Mesenteric fat pad (tissue), 1 donor: ENCODE measurements at regions not wholly inside any gene's neighbourhood (a gene's known extent, or its start where the extent isn't known, plus 50 kb on each side); places are given as distances from the start of the nearest gene placed in this dataset.
"Not testable (repeated sequence)": the region's sequence is repeated elsewhere in the genome, so short reads cannot be mapped to it uniquely, and the experiment has no call there.

Experiments used
- DNase-seq: peaks from one replicate; pipeline ENCODE4 v3.0.0-alpha.2; 2020; ENCODE audit warnings: low spot score
- donor health status: DM: yes; HTN: yes; CAD: no.

DNA sequence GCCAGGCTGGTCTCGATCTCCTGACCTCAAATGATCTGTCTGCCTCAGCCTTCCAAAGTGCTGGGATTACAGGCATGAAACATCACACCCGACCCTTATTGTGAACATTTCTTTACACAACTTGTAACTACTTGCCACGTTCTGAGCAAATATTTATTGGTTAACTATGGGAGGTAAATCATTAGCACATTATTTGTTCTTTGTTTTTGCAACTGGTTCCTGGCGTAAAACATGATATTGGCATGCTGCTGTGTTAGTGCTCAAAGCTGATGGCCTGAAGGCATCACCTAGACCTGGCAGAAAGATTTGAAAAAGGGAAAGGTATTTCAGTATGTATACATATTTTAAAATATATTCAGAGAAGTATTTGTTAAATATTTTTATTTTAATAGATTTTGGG lies 438.3 kb upstream of the PRKX start:
- DNase-seq = no peak

DNA sequence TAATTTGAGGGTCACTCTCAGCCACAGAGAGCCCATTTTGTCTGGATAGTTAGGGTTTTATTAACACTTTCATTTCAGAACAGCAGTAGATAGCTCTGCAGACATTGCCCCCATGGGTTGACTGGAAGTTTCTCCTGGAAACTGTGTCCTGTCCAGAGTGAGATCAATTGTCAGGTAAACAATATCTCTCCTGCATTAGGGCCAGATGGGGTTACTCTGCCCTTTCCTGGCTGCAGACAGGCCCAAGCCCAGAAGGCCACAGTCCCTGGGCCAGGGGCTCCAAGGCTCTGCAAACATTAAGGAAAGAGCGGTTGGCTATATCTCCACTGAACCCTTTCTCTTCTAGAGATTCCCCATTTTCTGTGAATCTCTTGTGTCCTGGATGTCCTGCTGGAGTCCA lies 436.8 kb upstream of the PRKX start:
- DNase-seq = no peak

DNA sequence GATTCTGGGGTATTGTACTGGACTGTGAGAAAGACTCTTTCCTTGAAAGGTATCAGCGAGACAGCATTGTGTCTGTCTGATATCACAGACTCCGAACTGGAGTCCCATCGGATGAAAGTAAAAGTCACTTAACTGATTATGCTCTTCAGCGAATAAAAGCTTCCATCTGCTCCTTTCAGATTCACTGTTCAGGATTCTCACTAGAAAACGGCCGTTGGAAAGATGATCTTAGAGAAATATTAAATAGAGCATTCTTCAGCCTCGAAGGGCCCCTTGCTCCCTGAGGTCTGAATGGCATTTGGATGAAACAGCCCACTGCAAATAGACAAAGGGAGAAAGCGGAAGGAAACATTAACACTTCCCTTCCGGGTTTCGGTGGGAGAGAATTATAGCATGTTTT lies 416.2 kb upstream of the PRKX start:
- DNase-seq = no peak

DNA sequence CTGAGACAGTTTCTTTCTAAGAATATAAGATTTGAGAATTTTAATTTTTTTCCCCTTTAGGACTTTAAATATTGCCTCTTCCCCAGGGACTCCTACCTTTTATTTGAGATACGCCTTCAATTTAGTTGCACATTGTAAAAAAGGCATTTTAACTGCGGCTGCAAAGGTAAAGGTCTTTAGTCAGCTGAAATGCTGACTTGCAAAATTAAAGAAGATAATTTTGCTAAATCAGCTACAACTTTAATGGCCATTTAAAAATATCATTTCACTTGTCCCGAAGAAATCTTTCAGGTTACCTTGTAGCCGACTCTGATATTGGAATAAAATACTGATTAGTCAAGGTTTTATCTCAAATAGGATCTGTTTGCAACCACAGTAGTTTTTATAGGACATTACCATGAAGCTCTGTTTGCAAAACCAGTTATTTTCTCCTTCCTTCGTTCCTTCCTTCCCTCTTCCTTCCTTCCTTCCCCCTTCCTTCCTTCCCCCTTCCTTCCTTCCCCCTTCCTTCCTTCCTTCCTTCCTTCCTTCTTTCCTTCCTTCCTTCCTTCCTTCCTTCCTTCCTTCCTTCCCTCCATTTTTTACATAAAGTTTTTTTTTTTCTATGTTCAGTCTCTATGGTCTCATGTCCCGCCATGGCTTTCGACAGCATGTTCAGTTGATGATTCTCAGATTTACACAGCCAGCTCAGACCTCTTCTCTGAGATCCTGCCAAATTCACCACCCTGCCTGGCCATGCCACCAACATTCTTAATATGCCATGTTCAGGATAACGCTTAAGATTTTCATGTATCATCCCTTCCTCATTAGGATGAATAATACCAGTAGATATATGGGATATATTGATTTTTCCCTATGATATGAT lies 405.4 kb upstream of the PRKX start:
- no peak for DNase-seq

DNA sequence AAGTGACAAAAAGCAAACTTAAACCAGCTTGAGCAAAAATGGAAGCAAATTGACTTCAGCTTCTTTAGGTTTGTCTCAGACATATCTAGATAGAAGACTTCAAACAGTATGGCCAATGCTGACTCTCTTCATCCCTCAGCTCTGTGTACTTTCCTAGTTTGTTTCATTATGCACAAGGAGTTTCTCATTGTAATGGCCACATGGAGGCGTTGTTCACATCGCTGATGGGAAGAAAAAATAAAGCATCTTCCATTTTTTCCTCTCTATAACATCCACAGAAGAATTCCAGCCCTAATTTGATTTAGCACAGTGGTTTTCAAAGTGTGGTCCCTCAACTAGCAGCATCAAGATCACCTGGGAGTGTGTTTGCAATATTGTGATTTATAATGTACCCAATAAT lies 397.5 kb upstream of the PRKX start:
- DNase-seq = no peak

DNA sequence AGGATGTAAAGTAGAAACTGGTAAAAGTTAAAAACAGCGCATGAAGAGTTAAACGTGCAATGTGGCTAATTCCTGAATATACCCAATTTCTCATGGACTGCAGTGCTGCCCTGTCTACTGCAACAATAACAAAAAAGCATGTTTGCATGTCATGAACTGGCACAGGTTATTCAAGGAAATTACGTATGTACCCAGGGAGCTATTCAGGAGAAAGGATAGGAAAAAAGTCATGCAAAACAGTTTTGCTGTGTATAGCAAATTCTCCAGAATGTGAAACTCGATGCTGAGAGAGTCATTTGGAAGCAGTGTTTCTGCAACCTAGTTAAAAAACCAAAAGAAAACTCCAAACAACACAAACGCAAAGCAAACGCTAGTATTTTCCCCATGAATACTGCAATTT lies 381.5 kb upstream of the PRKX start:
- DNase-seq = no peak

DNA sequence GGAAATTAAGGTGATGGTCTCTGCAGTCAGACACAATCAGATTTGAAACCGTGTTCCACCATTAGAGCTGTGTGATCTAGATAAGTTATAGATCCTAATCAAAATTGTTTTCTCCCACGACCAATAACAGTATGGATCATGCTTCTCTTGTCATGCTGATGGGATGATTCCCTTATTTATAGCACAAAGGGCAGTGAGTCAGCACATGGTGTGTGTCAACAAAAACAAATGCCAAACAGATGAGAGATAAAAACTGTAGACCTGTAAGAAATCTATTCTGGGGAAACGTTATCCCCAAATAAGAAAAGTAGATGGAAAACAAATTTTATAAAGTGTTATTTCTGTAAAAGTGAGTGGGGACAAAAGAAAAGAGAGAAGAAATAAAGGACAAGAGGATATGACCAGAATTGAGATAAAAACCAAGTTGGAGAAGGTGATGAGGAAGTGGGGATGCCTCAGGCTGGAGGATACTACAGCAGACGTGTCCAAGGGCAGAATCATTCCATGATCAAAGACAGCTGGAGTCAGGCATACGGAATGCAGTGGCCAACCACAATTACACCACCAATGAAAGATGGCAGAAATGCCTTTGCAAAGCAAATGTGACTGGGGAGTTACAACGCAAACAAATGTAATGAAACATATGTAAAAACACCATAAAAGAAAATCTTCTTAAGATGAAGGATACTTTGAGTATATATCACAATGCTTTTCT lies 377.8 kb upstream of the PRKX start:
- no peak for DNase-seq

DNA sequence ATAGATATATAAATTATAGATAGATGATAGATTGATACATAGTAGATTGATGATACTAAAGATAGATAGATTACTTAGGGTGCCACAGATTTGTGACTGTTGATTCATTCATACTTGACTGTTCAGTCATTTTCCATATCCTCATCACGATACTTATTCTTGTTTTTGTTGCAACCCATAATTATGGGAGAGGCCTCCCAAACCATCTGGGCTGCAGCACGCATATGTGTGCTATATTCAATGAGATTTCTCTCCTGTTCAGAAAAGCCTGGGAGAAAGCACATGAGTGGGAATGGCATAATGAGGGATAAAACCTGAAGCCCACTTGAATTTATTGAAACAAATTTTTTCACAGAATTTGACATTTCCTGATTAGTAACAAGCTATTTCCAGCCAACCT lies 346.4 kb upstream of the PRKX start:
- no peak for DNase-seq

DNA sequence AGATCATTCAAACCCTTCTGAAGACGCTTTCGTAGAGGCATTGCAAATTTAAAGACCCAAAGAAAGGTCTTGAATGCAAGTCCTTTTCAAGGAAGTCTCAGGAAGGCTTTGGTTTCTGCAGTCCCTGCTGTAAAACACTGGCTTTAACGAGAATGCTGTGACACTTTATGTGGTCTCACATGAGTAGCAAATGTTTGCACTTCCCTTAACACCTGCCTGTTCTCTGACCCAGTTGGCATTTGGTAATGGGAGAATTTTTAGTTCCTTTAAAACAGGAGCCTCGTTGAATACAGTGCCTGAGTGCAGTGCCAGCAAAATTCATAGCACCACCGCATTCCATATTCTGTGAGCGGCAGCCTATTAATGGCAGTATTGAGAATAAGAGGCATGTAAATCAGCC lies 330.5 kb upstream of the PRKX start:
- no peak for DNase-seq

DNA sequence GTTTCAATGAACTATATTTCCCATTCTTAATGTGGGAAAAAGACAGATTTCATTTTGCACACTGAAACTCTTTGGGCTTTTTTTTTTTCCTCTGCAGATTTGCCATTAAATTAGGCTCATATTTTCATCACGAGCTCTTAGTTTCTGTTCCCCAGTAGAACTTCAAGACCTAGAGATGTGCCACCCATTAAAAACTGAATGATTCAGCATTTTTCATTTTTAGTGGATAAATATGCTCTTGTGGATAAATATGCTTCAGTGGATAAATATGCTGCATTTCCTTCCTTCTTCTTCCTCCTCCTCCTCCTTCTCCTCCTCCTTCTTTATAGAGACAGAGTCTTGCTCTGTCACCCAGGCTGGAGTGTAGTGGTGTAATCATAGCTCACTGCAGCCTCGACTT lies 322.4 kb upstream of the PRKX start:
- no peak for DNase-seq

DNA sequence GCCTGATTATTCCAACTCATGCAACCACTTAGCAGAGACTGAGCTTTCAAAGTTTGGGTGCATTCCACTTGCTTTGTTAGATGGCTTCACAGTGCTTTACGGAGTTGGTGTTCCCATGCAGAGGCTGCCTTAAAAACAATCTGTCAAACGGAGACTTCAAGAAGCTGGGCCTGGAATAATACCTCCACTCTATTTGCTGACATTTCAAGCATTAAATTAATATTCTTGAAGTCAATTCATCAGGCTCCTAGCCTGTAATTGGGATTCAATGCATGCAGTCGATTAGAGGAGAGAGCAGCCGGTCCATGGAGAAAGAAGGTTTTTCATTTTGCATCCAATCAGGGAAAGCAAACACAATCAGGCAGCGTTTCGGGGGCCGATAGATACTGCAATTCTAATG lies 314.7 kb upstream of the PRKX start:
- DNase-seq = no peak

DNA sequence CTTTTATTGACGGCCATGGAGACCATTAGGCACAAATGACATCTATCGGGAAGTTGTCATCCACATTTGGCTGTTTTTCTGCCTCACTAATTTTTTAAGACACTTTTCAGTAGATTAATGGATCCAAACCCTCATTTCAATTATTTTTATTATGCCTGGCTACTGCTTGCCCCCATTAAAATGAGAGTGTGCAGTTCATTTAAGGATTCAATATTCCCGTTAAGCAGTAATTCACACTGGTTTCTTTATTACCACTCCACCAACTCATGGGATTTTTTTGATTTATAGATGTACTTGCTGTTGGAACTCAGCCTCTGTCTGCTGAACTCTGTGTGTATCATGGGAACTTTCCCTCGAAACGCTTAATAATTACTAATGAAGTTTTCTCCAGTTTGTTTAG lies 291.8 kb upstream of the PRKX start:
- DNase-seq = no peak

DNA sequence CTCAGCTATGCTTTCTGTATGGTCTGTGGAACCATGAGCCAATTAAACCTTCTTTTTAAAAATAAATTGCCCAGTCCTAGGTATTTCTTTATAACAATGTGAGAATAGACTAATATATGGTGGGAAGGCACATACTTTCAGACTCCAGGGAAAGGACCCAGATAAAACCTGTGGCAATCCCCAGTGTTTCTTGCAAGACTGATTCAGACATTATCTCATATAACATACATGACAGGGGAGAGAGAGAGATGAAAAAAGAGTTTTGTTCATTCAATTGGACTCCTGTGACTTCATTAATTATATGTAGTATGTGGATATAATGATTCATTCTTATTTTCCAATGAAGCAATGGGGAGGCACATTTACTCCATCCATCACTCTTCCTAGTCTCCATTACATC lies 291.4 kb upstream of the PRKX start:
- no peak for DNase-seq

DNA sequence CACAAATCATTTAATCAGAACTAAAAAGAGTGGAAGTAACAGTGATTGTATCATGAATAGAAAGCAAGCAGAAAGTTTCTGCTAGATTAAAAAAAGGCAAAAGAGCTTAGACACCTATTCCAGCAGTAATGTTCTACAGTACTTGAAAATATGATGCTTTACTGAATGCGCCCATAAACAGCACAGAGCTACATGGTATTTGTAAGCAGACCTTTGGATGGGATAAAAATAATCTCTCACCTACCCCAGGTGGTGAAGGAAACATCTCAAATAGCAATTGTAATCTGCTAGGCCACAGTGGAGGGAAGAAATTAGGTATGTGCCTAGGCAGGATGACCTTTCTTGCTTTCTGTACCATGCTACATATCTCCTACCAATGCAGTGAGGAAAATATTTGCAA lies 280.9 kb upstream of the PRKX start:
- DNase-seq = no peak

DNA sequence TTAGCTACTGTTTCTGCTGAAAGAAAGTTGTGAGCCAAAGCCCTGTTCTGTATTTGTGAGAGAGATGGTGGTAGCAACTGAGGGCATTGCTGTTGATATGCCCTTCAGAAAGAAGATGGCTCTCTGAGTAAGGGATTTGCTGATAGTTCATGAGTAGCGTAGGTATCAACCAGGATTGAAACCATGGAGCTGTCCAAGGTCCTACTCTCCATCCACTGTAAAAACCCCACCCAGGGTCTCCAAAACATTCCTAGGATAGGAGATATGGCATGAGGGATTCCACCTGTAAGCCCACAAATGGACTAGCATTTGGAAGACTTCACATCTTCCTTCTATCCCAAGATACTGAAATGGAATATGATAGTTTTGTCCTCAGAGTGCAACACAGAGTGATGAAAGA lies 277.1 kb upstream of the PRKX start:
- DNase-seq = no peak

DNA sequence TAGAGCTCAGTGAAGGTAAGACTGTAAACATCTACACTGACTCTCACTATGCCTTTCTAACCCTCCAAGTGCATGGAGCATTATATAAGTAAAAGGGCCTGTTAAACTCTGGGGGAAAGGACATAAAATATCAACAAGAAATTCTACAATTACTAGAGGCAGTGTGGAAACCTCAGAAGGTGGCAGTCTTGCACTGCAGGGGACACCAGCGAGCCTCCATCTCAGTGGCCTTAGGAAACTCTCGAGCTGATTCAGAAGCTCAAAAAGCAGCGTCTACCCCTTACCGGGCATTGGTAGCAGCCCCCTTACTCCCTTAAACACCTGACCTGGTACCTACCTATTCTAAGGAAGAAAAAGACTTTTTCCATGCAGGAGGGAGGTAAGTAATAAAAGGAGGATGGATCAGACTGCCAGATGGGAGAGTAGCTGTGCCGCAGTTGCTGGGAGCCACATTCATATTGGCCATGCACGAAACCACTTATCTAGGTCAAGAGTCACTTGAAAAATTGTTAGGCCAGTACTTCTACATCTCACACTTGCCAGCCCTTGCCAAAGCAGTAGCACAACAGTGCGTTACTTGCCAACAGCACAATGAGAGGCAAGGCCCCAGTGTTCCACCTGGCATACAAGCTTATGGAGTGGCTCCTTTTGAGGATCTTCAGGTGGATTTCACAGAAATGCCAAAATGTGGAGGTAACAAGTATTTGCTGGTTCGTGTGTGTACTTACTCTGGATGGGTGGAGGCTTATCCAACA lies 258.8 kb upstream of the PRKX start:
- DNase-seq = not testable (repeated sequence)

DNA sequence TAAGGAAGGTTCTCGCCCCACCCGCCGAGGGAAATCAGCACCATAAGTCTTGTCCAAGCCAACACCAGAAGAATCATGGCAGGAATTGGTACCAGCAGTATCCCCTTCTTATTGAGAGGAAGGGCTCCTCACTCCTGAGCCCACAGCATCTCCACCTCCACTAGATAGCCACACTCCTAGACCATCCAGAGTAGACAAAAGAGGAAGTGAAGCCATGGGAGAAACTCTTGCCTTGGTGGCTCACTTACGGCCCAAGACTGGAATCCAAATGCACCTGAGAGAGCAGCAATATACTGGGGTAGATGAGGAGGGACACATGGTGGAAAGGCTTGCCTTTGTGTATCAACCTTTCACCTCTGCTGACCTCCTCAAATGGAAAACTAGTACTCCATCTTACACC lies 255.3 kb upstream of the PRKX start:
- no peak for DNase-seq

DNA sequence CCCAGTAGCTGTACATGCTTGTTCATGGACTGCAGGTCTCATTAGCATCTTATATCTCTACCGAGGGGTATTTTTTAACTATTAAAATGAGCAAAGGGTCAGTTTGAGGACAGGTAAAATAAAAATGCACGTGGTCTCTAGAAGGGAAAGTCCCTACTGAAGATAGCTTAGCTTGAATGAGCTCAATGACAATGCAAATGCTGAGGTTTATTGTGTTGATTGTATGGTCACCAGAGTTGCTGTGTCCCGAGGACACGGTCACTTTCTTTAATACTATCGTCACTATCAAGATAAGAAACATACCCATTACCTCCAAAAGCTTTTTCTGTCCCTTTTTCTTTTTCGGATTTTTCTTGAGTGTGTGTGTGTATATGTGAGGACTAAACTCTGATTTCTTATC lies 250.5 kb upstream of the PRKX start:
- DNase-seq = no peak

DNA sequence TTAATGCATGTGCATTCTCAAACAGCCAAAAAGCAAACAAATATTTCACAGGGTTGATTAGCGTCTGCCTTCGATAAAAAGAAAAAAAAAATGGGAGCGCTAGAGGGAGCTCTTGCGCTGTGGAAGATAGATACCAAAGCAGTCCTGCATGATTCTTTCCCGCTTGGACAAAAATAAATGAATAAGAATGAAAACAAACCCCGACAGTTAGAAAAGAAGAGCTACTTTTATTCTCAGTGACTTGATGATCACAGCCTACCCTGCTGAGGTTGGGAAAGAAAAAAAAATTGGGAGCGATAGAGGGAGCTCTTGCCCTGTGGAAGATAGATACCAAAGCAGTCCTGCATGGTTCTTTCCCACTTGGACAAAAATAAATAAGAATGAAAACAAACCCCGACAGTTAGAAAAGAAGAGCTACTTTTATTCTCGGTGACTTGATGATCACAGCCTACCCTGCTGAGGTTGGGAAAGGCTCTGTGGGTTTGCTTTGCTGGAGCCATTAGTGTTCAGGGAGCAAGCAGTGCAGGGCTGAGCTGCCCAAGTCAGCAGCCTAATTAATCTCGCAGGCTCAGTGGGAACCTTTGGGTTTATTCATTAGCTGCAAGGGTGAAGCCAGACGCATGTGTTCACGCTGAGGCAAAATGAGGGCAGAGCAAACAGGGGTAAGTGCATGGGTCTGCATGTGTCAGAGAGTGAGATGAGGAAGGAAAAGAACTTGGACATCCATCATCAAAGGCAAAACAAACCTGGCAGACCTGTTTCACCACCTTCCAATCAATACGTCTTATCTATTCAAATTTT lies 249.3 kb upstream of the PRKX start:
- no peak for DNase-seq

DNA sequence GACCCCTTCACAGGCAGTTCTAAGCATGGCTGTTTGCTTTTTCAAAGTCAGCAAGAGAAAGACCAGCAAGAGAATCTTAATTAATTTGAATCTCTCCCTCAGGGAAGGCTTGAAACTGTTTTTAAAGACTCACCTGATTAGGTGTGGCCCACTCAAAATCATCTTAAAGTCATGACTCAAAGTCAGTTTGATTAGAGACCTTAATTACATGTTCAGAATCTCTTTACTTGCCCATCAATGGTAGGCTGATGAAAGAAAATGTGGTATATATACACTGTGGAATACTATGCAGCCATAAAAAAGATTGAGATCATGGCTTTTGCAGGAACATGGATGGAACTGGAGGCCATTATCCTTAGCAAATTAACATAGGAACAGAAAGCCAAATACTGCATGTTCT lies 247.5 kb upstream of the PRKX start:
- DNase-seq = no peak

DNA sequence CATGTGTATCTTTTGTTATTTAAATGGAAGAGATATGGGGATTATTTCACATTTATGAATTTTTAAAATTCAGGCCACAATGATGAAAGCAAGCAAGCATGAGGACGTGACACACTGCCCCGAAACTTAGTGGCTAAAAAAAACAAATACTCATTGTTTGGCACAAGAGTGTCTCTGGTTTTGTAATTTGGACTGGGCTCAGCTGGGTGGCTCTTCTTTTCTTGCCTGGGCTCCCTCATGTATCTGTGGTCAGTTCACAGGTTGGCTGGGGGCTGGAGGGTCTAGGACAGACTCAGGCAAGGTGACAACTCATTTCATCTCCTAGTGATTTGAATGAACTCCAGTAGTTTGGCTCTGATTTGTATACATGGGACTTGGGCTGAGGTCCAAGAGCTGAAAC lies 238.4 kb upstream of the PRKX start:
- no peak for DNase-seq
